Transverse colon (tissue), 4 donors: ENCODE measurements at regions not wholly inside any gene's neighbourhood (a gene's known extent, or its start where the extent isn't known, plus 50 kb on each side); places are given as distances from the start of the nearest gene placed in this dataset.

ENCODE experiments used
- DNase-seq: peaks from one replicate; pipeline ENCODE4 v3.0.0-alpha.2; 2019
- H3K27ac ChIP-seq, 4 donors: fragments of 200-600 bp; sonication (generic); 2 replicates each; pipeline ENCODE4 v1.5.1; 2016 to 2018; ENCODE audit warnings: inconsistent platforms in 4 of 4
- H3K27me3 ChIP-seq: fragments of 200-600 bp; sonication (generic); 2 replicates; pipeline ENCODE4 v1.5.1; 2017; ENCODE audit warnings: inconsistent platforms
- H3K36me3 ChIP-seq, 4 donors: fragments of 200-600 bp; sonication (generic); 2 replicates each; pipeline ENCODE4 v1.5.1; 2017 to 2019; ENCODE audit warnings: inconsistent platforms in 4 of 4
- H3K4me1 ChIP-seq, 4 donors: fragments of 200-600 bp; sonication (generic); 2 replicates each; pipeline ENCODE4 v1.5.1; 2017 to 2020; ENCODE audit warnings: inconsistent platforms in 4 of 4
- H3K4me3 ChIP-seq, 4 donors: fragments of 200-600 bp; sonication (generic); 1 replicate in 1 of 4; 2 replicates in 3 of 4; pipeline versions ENCODE4 v1.5.1 to v1.6.1; 2017 to 2019; ENCODE audit warnings: inconsistent platforms in 4 of 4
- H3K9me3 ChIP-seq, 2 donors: fragments of 200-600 bp; sonication (generic); 2 replicates each; pipeline ENCODE4 v1.5.1; 2017 to 2019; ENCODE audit warnings: inconsistent platforms in 2 of 2
- CTCF ChIP-seq, 5 experiments: fragments of 200-600 bp in 3 of 5; fragments of 450-650 bp in 2 of 5; sonication (generic) in 3 of 5; IDR thresholded peaks; 1 replicate in 2 of 5; 2 replicates in 3 of 5; pipeline ENCODE4 v1.5.1; 2016 to 2017; ENCODE audit warnings: antibody characterized with exemption in 5 of 5, inconsistent platforms in 3 of 5, mild to moderate bottlenecking in 2 of 5, moderate library complexity in 1 of 5
- EP300 ChIP-seq: sonication (generic); formaldehyde crosslinking; IDR thresholded peaks from one replicate; pipeline ENCODE4 v1.6.1; 2017; ENCODE audit warnings: antibody characterized with exemption, low read depth
- POLR2A ChIP-seq: fragments of 450-650 bp; IDR thresholded peaks from one replicate; pipeline ENCODE4 v1.6.1; 2016; ENCODE audit warnings: antibody characterized with exemption, mild to moderate bottlenecking, moderate library complexity
- POLR2AphosphoS5 ChIP-seq, 3 donors: sonication (generic); formaldehyde crosslinking; IDR thresholded peaks; one replicate each; pipeline ENCODE4 v1.6.1; 2016; ENCODE audit warnings: antibody characterized with exemption in 3 of 3
- WGBS, 2 donors: methylation state at CpG; one replicate each; pipeline ENCODE4 v1.1.5; 2018; ENCODE audit warnings: low coverage in 1 of 2; 5-methylcytosine and 5-hydroxymethylcytosine counted together
- in situ Hi-C, 4 donors: fragments of 200-750 bp; cut with MboI; loops; one replicate each; pipeline versions ENCODE4 v1.15.0 to v1.15.1; 2017; ENCODE audit warnings: low sequenced_read_pairs in 3 of 4, low pct_ligation_motif_present in 1 of 4, low pct_unique_long_range_greater_than_20kb in 1 of 4
- intact Hi-C: fragments of 100-400 bp; cut with DNase I; formaldehyde crosslinking; loops from one replicate; pipeline ENCODE4 v1.15.1; 2023; ENCODE audit warnings: low total_unique reads

GRCh38 chr10:108180878-108181277, 1016.4 kb upstream of the SORCS1 start:
- Histone ChIP-seq H3K4me1 (no peaks in the 10 kb centered on the region), H3K27ac (no peak overlapping the region), H3K4me3 (no peak overlapping the region), H3K36me3 (no peaks in the 10 kb centered on the region), H3K9me3 (no peaks in the 10 kb centered on the region), H3K27me3 (no peaks in the 10 kb centered on the region)
- in situ Hi-C loops (no loop called here), intact Hi-C loops (no loop called here)
- no peak for DNase-seq
- no peak for TF ChIP-seq EP300
- TF ChIP-seq POLR2A = no peak
- no peak for TF ChIP-seq CTCF (IDR thresholded peaks at IDR 0.05)
- TF ChIP-seq POLR2AphosphoS5 (IDR thresholded peaks at IDR 0.05) = no peak
- 73 to 79% methylated on average over 2 of the region's 2 CpGs for WGBS, 2 donors

GRCh38 chr10:108169846-108170245, 1005.3 kb upstream of the SORCS1 start:
- no peaks in the 10 kb centered on the region for H3K4me1 ChIP-seq
- no peak for DNase-seq
- 71 to 80% methylated on average over 1 of the region's 1 CpG for WGBS, 2 donors
- no peak overlapping the region for H3K4me3 ChIP-seq
- intact Hi-C loops = no loop called here
- H3K36me3 ChIP-seq = no peaks in the 10 kb centered on the region
- no peaks in the 10 kb centered on the region for H3K9me3 ChIP-seq
- no peaks in the 10 kb centered on the region for H3K27me3 ChIP-seq
- in situ Hi-C loops = no loop called here
- TF ChIP-seq CTCF (IDR thresholded peaks at IDR 0.05) (no peak), EP300 (no peak), POLR2A (no peak), POLR2AphosphoS5 (IDR thresholded peaks at IDR 0.05) (no peak)
- H3K27ac ChIP-seq = no peak overlapping the region

GRCh38 chr10:108167766-108168165, 1003.3 kb upstream of the SORCS1 start:
- no peak overlapping the region for H3K27ac ChIP-seq
- no peak for TF ChIP-seq POLR2A
- no peak for TF ChIP-seq POLR2AphosphoS5 (IDR thresholded peaks at IDR 0.05)
- no peak for TF ChIP-seq EP300
- no peak for TF ChIP-seq CTCF (IDR thresholded peaks at IDR 0.05)
- no peak overlapping the region for H3K4me3 ChIP-seq
- intact Hi-C loops (no loop called here), in situ Hi-C loops (no loop called here)
- H3K27me3 ChIP-seq = no peaks in the 10 kb centered on the region
- 84 to 95% methylated on average over 2 of the region's 2 CpGs for WGBS, 2 donors
- DNase-seq = no peak
- H3K4me1 ChIP-seq = no peaks in the 10 kb centered on the region
- no peaks in the 10 kb centered on the region for H3K9me3 ChIP-seq
- H3K36me3 ChIP-seq = no peaks in the 10 kb centered on the region

DNA sequence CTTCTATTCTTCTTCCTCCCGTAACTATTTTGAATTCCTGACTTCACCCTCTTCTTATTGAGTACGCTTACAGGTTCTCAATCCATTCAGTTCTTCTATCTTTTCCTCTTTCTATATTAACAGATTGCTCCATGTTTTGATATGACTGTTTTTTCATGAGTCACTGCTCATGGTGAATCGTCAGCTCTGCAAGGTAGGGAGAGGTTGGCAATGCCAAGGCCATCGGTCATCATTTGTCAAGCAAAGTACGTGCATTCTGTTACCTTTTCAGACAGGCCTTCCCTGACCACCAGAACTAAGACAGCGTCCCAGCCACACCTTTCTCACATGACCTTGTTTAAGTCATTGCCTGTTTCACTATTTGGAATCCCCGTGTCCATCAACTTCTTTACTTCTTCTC, 1001.9 kb upstream of the SORCS1 start:
- intact Hi-C loops (no loop called here), in situ Hi-C loops (no loop called here)
- no peak for DNase-seq
- no peak overlapping the region for H3K27ac ChIP-seq
- H3K27me3 ChIP-seq = no peaks in the 10 kb centered on the region
- WGBS, 2 donors = 82 to 89% methylated on average over 5 to 7 of the region's 7 CpGs
- H3K36me3 ChIP-seq = no peaks in the 10 kb centered on the region
- no peak overlapping the region for H3K4me3 ChIP-seq
- H3K4me1 ChIP-seq = no peaks in the 10 kb centered on the region
- H3K9me3 ChIP-seq = no peaks in the 10 kb centered on the region
- no peak for TF ChIP-seq CTCF (IDR thresholded peaks at IDR 0.05)
- TF ChIP-seq EP300 = no peak
- TF ChIP-seq POLR2AphosphoS5 (IDR thresholded peaks at IDR 0.05) = no peak
